HUES48 (cell line): ENCODE measurements at regions not wholly inside any gene's neighbourhood (a gene's known extent, or its start where the extent isn't known, plus 50 kb on each side); places are given as distances from the start of the nearest gene placed in this dataset.

ENCODE experiments used
- H3K27ac ChIP-seq: one replicate; pipeline ENCODE4 v1.7.0; 2013; ENCODE audit warnings: low read depth, low read length, inconsistent platforms
- H3K27me3 ChIP-seq: 2 replicates; pipeline ENCODE4 v1.6.1; 2013; ENCODE audit warnings: mild to moderate bottlenecking, low read length; ENCODE audit not compliant: control insufficient read depth, insufficient read depth
- H3K36me3 ChIP-seq: 2 replicates; pipeline ENCODE4 v1.6.1; 2013; ENCODE audit warnings: low read length; ENCODE audit not compliant: control insufficient read depth, insufficient read depth
- H3K4me1 ChIP-seq: 2 replicates; pipeline ENCODE4 v1.6.1; 2013; ENCODE audit warnings: mild to moderate bottlenecking, low read length; ENCODE audit not compliant: control insufficient read depth, insufficient read depth
- H3K4me3 ChIP-seq: 2 replicates; pipeline ENCODE4 v1.5.1; 2013; ENCODE audit warnings: mild to moderate bottlenecking, low read depth, low read length
- H3K9ac ChIP-seq: 2 replicates; pipeline ENCODE4 v1.6.1; 2013; ENCODE audit warnings: mild to moderate bottlenecking, low read depth, low read length, moderate library complexity
- H3K9me3 ChIP-seq: 2 replicates; pipeline ENCODE4 v1.6.1; 2013; ENCODE audit warnings: low read length; ENCODE audit not compliant: control insufficient read depth, insufficient read depth

DNA sequence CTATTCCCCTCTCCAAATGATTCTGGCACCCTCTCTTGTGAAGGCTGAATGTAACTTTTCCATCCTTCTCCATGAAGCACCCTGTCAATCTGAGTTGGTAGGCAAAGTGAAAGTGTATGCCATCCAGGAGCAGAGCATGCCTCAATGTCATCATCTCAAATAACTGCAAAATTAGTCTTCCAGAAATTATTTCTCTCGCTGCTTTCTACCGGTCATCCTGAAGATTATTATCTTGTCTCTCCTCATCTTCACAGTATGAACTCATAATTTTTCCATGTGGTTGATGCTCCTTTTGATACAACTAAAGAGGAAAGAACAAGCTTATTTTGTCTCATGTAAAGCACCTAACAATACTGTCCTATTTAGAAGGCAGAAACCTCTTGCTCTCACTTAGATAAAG is 285.5 kb upstream of the PCDH7 start:
- no peak overlapping the region for H3K27ac ChIP-seq
- H3K4me3 ChIP-seq = no peak overlapping the region
- no peaks in the 10 kb centered on the region for H3K4me1 ChIP-seq
- no peaks in the 10 kb centered on the region for H3K9me3 ChIP-seq
- H3K9ac ChIP-seq = no peak overlapping the region
- H3K36me3 ChIP-seq = no peaks in the 10 kb centered on the region
- no peaks in the 10 kb centered on the region for H3K27me3 ChIP-seq

DNA sequence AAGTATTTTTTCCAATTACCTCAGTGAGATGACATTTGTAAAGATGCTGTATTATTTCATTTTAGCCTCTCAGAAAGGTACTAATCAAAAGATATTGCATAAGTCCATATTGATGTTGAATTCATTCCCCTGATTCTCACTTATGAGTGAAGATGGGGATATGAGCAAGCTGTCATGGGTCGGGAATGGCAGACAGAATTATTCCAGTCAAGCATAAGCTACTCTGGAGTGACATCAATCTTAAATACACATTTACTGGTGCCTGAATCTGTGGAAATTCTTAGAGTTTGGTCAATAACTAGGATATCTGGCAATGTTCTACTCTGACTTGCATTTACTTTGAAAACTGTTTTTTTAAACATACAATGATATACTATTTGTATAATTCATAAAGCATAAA is 283.8 kb upstream of the PCDH7 start:
- Histone ChIP-seq H3K9me3 (no peaks in the 10 kb centered on the region), H3K4me1 (no peaks in the 10 kb centered on the region), H3K27me3 (no peaks in the 10 kb centered on the region), H3K27ac (no peak overlapping the region), H3K9ac (no peak overlapping the region), H3K36me3 (no peaks in the 10 kb centered on the region), H3K4me3 (no peak overlapping the region)

DNA sequence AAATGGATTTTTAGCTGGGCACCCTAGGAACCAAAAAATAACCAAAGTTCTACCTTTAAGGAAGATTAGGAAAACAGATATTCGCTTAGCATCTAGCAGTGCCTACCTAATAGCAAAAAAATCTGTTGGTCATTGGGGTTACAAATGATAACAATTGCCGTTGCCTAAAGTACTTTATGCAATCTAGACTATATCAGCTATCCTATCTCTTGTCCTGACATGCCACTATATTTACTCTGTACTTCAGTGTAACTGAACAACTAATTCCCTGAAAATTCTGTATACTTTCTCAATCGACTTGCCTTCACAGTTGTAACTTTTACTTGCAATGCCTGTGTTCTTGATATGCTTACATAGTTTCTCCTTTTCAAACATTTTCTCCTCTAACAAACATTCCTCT is 282.9 kb upstream of the PCDH7 start:
- H3K4me1 ChIP-seq = no peaks in the 10 kb centered on the region
- no peaks in the 10 kb centered on the region for H3K9me3 ChIP-seq
- H3K4me3 ChIP-seq = no peak overlapping the region
- no peaks in the 10 kb centered on the region for H3K36me3 ChIP-seq
- no peaks in the 10 kb centered on the region for H3K27me3 ChIP-seq
- no peak overlapping the region for H3K9ac ChIP-seq
- no peak overlapping the region for H3K27ac ChIP-seq

DNA sequence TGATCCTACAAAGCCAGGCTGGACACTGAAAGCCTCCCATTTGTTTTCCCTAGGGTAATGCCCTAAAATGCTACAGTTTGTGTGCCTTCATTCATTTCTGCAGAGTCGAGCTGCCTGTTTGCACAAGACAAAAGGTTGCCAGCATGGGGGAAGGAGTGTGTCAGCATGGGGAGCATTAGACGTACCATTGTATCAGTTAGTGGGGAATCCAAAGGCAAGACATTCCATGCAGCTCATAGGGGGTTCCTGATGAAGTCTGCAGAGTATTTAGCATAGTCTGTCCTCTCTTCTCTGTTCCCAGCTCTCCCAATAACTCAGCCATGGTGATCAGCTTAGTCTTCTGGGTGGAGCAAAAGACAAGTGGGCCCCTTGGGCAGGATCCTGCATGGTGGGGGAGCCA is 276.9 kb upstream of the PCDH7 start:
- H3K9ac ChIP-seq = no peak overlapping the region
- H3K27me3 ChIP-seq = no peaks in the 10 kb centered on the region
- H3K4me1 ChIP-seq = peaks cover 11% of the 10 kb centered on the region
- peak overlapping the region; percentile 71 for H3K27ac ChIP-seq
- no peaks in the 10 kb centered on the region for H3K36me3 ChIP-seq
- no peaks in the 10 kb centered on the region for H3K9me3 ChIP-seq
- H3K4me3 ChIP-seq = no peak overlapping the region

DNA sequence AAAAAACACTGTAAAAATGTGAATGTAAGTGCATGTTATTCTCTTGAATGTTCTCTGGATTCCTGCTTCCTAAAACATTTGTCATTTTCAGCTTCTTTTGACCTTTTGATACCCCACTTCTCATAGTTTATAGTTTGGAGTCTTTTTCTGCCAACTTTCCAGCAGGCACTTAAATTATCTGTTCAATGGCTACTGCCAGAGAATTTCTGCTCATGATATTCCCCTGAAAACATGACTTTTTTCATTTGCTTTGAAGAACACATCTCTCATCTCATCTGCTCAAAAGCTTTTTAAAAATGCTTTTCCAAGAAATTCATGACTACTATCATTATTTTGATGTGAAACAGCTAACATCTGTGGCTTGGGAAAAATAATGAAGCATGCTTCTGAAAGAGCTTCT is 269.7 kb upstream of the PCDH7 start:
- Histone ChIP-seq H3K27ac (no peak overlapping the region), H3K9me3 (no peaks in the 10 kb centered on the region), H3K4me1 (no peaks in the 10 kb centered on the region), H3K27me3 (no peaks in the 10 kb centered on the region), H3K9ac (no peak overlapping the region), H3K4me3 (no peak overlapping the region), H3K36me3 (no peaks in the 10 kb centered on the region)

DNA sequence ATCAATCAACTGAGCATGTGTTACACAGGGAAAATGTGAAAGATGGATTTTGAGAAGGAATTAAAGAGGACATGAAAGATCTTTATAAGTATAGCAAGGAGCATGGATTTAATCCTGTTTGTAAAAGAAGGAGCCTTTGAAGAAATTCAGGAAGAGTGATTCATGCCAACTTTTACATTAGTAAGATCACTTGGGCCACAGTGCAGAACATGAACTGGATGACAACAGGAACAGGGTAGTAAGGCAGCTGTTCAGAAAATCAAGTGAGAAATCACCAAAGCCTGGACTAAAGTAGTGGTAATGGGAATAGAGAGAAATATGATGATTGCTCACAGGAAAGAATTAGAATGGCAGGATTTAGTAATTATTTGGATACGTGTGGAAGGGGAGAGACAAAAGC is 265.7 kb upstream of the PCDH7 start:
- no peak overlapping the region for H3K4me3 ChIP-seq
- H3K4me1 ChIP-seq = no peaks in the 10 kb centered on the region
- no peaks in the 10 kb centered on the region for H3K9me3 ChIP-seq
- no peaks in the 10 kb centered on the region for H3K36me3 ChIP-seq
- H3K27ac ChIP-seq = no peak overlapping the region
- no peaks in the 10 kb centered on the region for H3K27me3 ChIP-seq
- H3K9ac ChIP-seq = no peak overlapping the region

DNA sequence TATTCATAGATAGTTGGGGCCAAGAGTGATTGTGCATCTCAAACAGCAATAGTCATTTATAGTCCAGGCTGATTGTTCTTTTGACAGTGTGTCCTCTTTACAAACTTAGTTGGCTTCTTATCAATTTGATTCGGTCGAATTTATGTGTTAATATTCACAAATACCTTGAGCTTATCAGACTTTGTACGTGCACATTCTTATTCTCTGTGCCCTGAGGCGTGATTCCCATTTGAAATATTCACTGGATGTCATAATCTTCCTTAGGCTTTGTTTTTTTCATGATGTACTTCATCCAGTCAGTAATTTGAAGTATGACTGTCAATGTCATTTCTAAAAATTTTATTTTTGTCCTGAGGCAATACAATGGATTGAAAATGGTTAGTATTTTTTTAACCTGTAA is 263.5 kb upstream of the PCDH7 start:
- Histone ChIP-seq H3K36me3 (no peaks in the 10 kb centered on the region), H3K9me3 (no peaks in the 10 kb centered on the region)

DNA sequence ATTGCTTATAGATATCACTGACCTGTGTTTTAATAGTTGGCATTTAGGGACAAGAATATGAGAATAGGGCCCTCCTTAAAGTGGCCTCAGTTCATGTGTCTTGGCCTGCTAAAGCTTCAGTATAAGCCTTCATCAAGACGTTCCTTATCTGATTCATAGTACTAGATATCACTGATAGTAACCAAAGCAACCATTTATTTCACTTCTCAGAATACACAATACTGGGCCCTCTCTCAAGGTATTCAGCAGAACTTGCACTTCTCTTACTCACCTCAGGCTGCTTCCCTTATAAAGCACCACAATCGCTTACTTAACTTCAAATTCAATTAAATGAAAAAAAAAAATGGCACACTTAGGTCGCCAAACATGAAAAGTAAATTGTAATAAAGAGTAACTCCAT is 259.4 kb upstream of the PCDH7 start:
- H3K27ac ChIP-seq = peak overlapping the region; percentile 4
- no peaks in the 10 kb centered on the region for H3K27me3 ChIP-seq
- H3K36me3 ChIP-seq = no peaks in the 10 kb centered on the region
- H3K9ac ChIP-seq = no peak overlapping the region
- H3K9me3 ChIP-seq = no peaks in the 10 kb centered on the region
- no peak overlapping the region for H3K4me3 ChIP-seq
- H3K4me1 ChIP-seq = peaks cover 11% of the 10 kb centered on the region

More for the DNA sequence above, 263.5 kb upstream of the PCDH7 start:
- no peaks in the 10 kb centered on the region for H3K27me3 ChIP-seq
- H3K4me1 ChIP-seq = peaks cover 8% of the 10 kb centered on the region
- no peak overlapping the region for H3K9ac ChIP-seq
- H3K4me3 ChIP-seq = no peak overlapping the region
- no peak overlapping the region for H3K27ac ChIP-seq

DNA sequence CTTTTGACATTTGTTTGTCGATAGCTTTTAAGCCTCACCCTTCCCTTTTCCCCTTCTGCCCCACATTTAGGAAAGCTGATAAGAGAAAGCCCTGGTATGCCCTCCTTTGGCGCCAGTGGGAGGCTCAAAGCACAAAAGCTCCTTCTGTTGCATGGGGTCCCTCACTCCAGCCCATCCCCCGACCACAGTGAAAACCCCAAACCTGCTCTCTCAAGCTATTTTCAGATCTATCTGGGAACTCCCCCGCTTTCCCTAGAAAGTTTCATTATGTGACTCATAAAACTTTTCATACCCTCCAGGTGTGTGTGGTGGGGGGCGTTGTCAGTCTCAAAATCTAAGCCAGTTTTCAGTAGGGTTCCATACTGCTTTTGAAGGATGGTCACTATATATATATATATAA is 259.0 kb upstream of the PCDH7 start:
- Histone ChIP-seq H3K9me3 (no peaks in the 10 kb centered on the region), H3K27me3 (no peaks in the 10 kb centered on the region), H3K36me3 (no peaks in the 10 kb centered on the region), H3K4me1 (peaks cover 11% of the 10 kb centered on the region), H3K27ac (no peak overlapping the region), H3K4me3 (no peak overlapping the region), H3K9ac (no peak overlapping the region)

DNA sequence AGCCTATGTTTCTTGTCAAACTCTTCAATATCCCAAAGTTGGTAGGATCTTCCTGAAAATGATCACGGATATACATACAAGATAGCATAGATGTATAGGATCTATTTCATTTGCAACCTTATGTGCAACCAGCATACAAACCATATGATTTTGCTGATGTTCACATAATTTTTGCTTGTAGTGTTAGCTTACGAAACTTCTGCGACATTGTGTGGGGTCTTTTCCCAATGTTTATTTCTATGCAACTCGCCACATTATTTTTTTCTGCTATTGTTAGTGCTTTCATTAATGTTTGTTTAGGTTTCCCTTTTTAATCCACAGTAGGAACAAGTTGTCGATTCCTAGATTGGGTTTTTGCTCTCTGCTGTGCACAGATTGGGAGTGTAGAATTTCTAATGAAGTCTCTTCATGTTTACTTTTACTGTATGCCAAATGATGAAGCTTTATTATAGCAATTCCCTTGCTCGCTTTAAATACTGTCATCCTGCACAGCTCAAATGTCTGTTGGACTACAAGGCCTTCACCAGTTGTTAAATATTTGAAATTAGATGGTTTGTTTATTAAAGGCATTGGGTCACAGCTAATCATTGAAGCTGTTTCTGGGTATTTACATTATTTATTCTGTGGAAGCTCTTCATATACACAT is 257.6 kb upstream of the PCDH7 start:
- H3K4me1 ChIP-seq = peaks cover 11% of the 10 kb centered on the region
- no peak overlapping the region for H3K27ac ChIP-seq
- H3K4me3 ChIP-seq = no peak overlapping the region
- no peaks in the 10 kb centered on the region for H3K9me3 ChIP-seq
- H3K36me3 ChIP-seq = no peaks in the 10 kb centered on the region
- H3K27me3 ChIP-seq = no peaks in the 10 kb centered on the region
- no peak overlapping the region for H3K9ac ChIP-seq

DNA sequence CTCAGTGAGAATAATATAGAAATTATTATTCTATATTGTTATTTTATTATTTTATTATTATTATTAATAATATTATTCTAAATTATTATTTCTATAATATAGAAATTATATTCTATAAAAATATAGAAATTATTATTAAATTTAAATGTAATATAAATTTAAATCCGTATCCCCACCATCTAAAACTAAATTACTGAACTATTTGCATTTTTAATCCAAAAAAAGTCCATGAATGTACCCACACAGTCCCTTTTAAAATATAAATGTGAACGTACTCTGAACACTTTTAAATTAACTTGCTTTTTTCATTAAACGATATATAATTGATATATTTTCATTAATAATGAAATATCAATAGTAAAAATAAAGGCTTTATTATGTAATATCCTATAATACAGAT is 248.3 kb upstream of the PCDH7 start:
- no peak overlapping the region for H3K9ac ChIP-seq
- H3K27me3 ChIP-seq = no peaks in the 10 kb centered on the region
- H3K9me3 ChIP-seq = no peaks in the 10 kb centered on the region
- no peaks in the 10 kb centered on the region for H3K36me3 ChIP-seq
- H3K27ac ChIP-seq = no peak overlapping the region
- no peaks in the 10 kb centered on the region for H3K4me1 ChIP-seq
- no peak overlapping the region for H3K4me3 ChIP-seq

DNA sequence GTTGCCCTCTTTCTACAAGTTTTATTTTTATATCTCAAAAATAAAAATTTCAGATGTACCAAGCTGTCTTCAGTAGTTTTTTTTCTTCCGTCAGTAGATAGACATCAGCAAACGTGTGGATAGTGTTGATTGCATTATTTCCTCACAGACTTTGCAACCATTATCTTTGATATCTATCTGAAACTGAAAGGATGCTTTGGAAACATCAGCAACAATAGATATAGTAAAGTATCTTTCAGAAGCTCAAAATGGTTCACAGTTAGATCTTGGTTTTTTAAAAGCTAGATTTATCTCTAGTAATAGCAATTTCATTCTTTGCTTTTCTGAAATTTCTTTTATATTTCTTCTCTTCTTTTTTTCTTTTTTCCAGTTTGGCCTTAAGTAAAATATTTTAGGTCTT is 246.9 kb upstream of the PCDH7 start:
- H3K36me3 ChIP-seq = no peaks in the 10 kb centered on the region
- H3K27ac ChIP-seq = no peak overlapping the region
- H3K9ac ChIP-seq = no peak overlapping the region
- H3K9me3 ChIP-seq = no peaks in the 10 kb centered on the region
- no peaks in the 10 kb centered on the region for H3K27me3 ChIP-seq
- no peak overlapping the region for H3K4me3 ChIP-seq
- H3K4me1 ChIP-seq = no peaks in the 10 kb centered on the region
